HG02588 (cell line): ENCODE measurements at regions not wholly inside any gene's neighbourhood (a gene's known extent, or its start where the extent isn't known, plus 50 kb on each side); places are given as distances from the start of the nearest gene placed in this dataset.
"Not testable (repeated sequence)": the region's sequence is repeated elsewhere in the genome, so short reads cannot be mapped to it uniquely, and the experiment has no call there.

Source experiments
- ATAC-seq: cut with Tn5 transposase; IDR thresholded peaks from one replicate; pipeline ENCODE4 v1.9.1; 2021; ENCODE audit warnings: mild to moderate bottlenecking, moderate library complexity; ENCODE audit not compliant: unreplicated experiment

GRCh38 chr12:127770118-127770517, 496.9 kb upstream of the TMEM132C start:
- no peak for ATAC-seq

DNA sequence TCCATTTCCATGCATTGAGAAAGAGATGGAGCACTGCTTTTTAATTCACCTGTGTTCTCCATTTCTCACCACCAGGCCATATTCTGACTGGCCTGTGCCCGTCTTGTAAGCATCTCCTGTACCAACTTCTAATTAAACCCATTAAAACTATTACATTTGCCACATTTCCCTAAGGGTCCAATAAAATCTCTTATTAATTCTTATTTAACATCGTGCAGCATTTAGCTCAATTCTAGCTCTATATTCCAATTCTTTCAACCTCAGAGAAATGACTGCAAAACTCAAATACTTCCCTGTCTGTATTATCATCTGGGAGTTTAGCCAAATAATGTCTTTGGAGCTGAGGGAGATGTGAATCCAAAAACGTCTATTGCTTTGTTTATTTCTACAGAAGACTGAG, 495.4 kb upstream of the TMEM132C start:
- ATAC-seq = no peak

GRCh38 chr12:127773520-127773919, 493.4 kb upstream of the TMEM132C start:
- ATAC-seq = no peak

DNA sequence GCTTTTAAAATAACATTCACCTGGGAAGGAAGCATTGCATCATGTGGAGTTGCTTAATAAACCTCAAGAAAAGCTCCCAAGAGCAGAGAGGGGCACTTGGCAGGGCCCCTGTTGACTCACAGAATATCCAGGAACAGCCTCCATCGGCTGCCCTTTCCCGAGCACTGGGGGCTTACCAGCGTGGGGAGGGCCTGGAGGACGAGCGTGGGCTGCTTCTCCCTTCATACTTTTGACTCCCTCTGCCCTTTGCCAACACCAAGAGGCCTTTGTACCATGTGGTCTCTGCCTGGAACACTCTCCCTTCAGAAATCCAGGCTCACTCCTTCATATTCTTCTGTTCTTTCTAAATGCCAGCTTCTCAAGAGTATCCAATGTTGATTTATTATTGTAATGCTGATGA, 492.1 kb upstream of the TMEM132C start:
- ATAC-seq = no peak

DNA sequence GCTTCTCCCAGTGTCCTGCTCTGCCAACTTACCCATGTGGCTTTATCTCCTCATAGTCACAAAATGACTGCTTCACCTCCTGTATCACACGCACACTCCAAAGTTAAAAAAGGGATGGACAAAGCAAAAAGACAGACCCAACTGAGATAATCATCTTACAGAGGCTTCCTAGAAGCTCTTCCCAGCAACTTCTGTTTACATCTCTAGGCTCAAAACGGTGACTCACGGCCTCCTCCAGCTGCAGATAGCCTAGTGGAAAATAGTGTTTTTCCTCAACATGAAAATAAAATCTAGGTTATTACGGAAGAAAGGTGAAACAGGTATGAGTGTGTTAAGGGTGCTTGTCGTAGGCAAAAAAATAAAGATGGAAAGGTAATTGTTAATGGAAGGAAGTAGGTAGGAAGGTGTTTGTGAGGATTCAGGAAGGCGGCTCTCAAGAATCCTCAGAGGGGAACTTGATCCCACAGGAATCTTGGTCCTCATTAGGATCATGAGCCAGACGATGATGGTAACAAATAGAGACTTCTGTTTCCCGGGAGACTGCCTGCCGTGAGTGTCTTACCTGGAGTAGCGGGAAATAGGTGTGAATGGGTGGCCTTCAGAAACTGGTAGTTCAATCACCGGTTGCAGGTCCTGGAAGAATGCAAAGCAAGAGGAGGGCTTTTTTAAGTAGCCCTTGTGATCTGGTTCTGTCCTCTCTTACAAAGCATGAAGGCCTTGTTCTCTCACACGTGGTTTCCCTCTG, 487.5 kb upstream of the TMEM132C start:
- no peak for ATAC-seq

DNA sequence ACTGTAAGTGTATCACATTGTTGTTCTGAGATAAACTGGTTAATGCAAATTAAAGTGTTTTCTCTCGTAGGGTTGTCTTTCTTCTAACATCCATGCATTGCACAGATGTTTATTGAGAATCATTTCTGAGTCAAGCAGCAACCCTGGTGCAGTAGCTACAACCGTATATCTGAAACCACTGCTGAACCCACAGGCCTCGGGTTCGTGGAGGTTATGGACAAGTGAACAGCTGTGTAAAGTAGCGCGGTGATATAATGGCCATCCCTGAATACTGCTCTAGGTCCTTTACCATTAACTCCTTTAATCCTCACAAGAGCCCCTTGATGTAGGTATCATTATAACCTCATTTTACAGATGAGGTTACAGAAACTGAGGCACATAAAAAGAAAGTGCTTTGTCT, 486.1 kb upstream of the TMEM132C start:
- no peak for ATAC-seq

- no peak for ATAC-seq
Measured at GRCh38 chr12:127781336-127781735, 485.6 kb upstream of the TMEM132C start.

- ATAC-seq = no peak
Measured at GRCh38 chr12:127785540-127785939, 481.4 kb upstream of the TMEM132C start.

DNA sequence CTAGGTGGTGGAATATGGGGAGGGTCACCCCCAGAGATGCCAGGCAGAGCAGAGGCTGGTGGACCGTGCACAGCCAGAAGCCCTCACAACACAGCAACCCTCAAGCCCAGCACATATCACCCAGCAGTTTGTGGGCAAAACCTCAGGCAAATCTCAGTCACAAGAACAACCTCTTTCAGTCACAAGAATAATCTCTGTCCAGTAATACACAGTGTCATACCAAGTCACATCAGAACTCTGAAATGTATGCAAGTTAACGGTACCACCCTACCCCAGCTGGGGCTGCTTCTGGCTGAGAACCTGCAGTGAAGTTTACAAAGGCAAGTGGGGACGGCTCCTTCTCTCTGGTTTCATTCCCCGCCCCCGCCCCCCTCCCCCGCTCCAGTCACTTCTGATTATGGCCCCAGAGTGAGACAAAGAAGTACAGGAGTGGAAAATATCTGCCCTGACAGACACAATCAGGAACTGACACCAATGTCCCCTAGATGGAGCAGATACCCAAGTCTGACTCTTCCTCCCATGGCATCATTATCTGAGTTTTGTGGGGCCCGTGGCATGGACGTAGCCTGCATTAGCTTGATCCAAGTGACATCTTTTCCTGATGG, 480.9 kb upstream of the TMEM132C start:
- ATAC-seq = no peak

- ATAC-seq = no peak
Measured at GRCh38 chr12:127787544-127787943, 479.4 kb upstream of the TMEM132C start.

GRCh38 chr12:127790376-127790775, 476.6 kb upstream of the TMEM132C start:
- ATAC-seq = no peak

DNA sequence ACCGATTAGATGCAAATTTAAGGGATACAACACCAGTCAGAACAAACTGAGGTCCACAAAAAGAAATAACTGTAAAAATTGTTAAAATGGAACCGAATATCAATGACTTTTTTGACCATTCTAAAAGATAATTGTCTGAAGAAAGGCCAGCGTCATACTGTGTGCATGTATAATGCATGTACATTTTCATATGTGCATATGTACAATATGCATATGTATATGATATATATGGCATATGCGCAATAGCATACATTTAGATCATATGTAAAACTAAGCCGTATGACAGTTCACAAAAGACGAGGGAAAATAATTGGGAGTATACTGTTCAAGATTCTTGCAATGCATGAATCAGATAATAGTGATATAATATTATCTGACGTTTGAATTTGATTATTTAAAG, 475.8 kb upstream of the TMEM132C start:
- no peak for ATAC-seq

DNA sequence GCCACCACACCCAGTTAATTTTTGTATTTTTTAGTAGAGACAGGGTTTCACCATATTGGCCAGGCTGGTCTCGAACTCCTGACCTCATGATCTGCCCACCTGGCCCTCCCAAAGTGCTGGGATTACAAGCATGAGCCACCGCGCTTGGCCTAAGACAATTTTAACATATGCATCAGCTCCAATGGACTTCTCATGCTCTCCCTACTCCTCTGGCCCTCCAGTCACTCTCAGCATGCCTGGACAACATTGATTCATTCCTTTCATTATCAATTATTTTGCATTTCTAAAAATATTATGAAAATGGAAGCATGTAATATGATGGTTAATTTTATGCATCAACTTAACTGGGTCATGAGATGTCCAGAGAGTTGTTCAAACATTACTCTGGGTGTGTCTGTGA, 469.1 kb upstream of the TMEM132C start:
- no peak for ATAC-seq

DNA sequence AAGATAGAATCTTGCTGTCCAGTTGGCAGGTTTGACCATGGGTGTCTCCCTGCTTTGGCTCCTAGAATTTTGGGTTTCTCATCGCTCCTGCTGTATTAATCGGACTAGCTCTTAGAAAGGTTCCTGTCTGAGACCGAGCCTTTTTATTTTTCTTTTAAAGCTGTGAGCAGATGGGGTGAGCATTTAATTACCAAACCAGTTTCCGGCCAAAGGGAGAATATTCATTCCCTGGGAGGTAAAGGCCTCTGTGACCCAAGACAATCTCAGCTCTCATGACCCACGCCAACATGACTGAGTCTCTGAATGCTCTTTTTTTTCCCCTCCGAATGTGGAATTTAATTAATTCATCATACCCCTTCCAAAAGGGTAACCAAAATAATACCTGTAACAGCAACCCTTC, 464.7 kb upstream of the TMEM132C start:
- no peak for ATAC-seq

- no peak for ATAC-seq
Measured at GRCh38 chr12:127803545-127803944, 463.4 kb upstream of the TMEM132C start.

GRCh38 chr12:127809275-127809674, 457.7 kb upstream of the TMEM132C start:
- no peak for ATAC-seq

DNA sequence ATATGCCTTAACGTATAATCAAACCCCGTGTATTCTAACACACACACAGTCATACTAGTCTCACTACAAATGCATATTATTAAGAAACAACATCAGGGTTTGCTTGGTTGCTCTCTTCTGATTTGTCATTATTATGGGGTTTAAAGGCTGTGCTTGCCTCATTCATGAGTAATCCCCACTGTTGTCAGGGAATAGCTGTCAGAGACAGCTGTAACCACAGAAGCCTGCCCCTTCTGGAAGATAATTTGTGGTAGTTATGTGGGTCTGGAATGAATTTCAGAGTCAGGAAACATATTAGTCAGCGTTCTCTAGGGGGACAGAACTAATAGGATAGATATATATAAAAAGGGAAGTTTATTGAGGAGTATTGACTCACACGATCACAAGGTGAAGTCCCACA, 456.9 kb upstream of the TMEM132C start:
- ATAC-seq = no peak

GRCh38 chr12:127810459-127810858, 456.5 kb upstream of the TMEM132C start:
- ATAC-seq = not testable (repeated sequence)

- ATAC-seq = no peak
Measured at GRCh38 chr12:127811988-127812387, 455.0 kb upstream of the TMEM132C start.

- no peak for ATAC-seq
Measured at GRCh38 chr12:127813147-127813546, 453.8 kb upstream of the TMEM132C start.

DNA sequence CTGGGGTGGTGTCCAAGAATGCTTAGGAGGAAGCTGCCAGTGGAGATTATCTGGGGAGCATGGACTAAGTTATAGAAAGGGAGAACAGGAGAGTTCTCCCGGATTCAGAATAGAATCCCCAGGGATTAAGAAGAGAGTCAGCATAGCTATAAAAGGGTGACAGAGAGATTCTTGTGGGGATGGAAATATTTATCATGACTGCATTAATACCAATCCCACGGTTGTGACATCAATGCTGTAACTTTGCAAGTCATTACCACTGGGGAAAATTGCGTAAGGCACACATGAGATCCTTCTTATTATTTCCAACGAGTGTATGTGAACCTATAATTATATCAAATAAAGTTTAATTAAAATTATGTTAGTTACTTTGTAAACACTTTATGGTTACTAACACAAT, 447.9 kb upstream of the TMEM132C start:
- ATAC-seq = no peak

DNA sequence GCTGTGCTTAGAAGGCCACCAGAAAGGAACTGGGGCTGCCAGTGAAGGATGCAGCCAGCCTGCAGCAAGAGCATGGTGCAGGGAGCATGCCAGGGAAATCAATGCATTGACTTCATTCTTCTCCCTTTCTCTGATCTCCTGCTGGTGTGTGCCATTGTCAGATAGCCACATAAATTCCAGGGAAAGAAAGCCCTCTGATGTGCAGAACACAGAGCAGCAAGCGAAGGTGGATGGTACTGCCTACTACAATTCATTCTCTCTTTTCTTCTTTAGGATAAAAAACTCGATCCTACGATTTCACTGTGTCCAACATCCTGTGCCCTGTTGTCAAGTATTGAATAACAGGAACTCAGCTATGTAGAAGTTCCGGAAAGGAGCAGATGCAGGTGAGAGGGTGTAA, 446.7 kb upstream of the TMEM132C start:
- no peak for ATAC-seq

- ATAC-seq = no peak
Measured at GRCh38 chr12:127820846-127821245, 446.1 kb upstream of the TMEM132C start.
